DMS114 treated with DMSO at 0.1 percent for 48 hours (cell line): ENCODE measurements at regions not wholly inside any gene's neighbourhood (a gene's known extent, or its start where the extent isn't known, plus 50 kb on each side); places are given as distances from the start of the nearest gene placed in this dataset.

ENCODE experiments used
- DNase-seq: peaks from one replicate; lab custom pipeline; 2025; ENCODE audit not compliant: unreplicated experiment; lab: John Stamatoyannopoulos, UW

- no peak for DNase-seq
These were observed 200.9 kb upstream of the CHRM2 start for GRCh38 chr7:136667584-136667983.

DNA sequence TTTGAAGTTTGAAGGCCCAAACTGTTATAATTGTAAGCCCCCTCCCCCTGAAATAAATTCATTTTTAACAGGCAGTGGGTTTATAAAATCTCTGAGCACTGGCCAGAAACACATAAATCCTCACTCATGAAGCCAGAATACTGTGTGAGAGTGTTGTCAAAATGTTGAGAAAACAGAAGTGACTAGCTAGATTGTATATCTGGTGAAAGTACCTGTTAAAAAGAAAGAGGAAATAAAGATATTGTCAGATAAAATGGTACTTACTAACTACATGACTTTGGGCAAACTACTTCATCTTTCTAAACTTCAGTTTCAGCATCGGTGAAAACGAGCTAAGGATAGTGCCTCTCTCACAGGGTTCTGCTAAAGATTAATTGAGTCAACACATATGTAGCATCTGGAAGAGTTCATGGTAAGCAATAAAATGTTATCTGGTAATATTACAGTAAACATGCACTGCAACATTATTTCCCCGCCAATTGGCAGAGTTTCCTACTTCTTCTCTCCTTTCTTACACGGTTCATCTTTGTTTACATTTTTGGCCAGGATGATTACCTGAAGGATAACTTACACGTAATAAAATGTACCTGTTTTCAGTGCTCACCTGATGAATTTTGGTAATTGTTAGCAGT lies 202.5 kb upstream of the CHRM2 start:
- DNase-seq = no peak

GRCh38 chr7:136664537-136664936 lies 203.9 kb upstream of the CHRM2 start:
- no peak for DNase-seq

- no peak for DNase-seq
These were observed 210.9 kb upstream of the CHRM2 start for GRCh38 chr7:136657482-136657921.

- no peak for DNase-seq
These were observed 211.9 kb upstream of the CHRM2 start for GRCh38 chr7:136656516-136656915.

DNA sequence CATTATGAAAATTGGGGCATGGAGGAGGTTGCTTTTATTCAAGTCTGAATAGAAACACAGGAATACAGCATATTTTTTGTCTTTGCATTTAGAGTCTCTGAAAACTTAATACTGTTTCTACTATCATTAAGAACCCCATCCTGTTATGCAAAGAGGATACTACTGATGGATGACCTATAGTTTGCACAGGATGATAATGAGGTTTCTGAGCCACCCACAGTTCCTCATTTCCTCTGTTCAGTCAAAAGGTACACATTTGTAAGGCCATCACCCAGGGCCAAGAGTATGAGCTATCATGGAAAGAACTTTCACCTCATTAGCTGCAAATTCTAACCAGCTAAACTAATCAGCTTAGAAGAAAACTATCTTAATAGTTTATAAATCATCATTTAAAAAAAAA lies 213.0 kb upstream of the CHRM2 start:
- no peak for DNase-seq

DNA sequence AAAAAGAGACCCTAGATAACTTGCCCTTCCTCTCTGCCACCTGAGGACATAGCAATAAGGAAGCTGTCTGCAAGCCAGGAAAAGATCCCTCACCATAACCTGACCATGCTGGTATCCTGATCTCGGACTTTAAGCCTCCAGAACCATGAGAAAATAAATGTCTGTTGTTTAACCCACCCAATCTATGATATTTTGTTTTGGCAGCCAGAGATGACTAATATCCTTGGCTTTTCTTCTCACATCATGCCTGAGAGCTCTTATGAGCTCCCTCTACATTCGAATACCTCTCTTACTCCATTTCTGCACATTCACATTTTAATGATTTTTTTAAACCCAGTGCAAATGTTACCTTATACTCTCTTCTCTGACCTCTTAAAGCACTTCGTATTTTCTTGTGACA lies 214.0 kb upstream of the CHRM2 start:
- no peak for DNase-seq

DNA sequence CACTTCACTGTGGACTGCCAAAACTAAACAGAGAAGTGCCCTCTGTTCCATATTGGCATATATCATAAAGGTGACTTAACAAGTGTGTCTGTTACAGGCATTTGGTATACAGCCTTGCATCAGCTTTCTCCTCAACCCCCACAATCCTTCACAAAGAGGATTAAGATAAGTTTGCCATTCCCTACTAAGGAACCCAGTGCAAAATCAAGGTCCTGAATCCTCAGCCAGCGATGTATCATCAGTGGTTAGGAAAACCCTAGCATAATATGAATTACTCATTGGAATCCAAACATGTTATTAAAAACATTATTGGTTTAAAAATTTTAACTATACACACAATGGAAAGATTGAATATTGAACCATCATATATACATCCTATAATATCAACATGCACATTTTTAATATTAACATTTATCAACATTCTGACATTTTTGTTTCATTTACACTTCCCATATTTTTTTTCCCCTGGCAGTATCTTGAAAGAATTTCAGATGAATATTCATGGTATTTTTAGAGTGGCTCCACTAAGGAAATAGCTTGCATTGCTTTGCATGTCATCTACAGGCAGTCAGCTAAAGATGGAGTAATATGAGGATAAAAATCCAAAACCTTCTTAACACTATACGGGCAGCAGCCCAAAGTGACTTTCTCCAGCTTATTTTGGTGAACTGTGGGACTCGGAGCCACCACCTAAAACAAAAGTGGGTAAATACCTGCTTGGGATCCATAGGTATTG lies 215.6 kb upstream of the CHRM2 start:
- DNase-seq = no peak

DNA sequence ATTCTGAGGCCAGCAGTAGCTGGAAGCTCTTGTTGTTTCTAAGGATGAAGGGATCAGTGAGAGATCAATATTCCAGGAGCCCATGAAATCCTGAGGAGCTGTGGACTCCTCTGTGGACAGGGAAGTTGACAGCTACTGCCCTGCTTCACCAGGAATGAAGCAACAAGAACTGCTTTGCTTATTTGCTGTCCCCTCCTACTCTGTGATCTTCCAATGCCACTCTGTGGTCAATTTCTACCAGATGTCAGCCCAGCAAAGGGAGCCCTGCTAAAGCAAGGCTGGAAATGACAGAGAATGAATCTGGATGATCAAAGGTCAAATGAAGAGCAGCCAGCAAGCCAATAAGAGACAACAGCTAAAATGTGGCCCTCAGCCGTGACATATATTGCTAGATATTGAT lies 227.5 kb upstream of the CHRM2 start:
- no peak for DNase-seq

DNA sequence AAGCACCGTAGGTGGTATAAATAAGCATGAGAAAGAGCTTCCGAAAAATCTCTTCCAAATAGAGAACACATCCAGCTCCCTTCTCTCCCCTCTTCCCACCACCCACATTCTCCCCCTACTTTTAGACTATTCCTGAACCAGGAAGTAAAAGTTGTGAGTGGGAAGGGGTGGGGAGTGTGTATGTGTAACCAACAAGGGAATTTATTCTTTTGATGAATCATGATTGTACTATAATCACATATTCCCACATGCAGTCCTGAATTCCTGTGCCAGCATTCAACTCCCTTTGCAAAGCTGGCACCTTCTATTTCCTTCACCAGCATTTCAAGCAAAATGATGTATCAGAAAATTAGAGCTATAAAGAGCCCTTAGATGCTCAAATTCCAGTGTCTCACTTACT lies 230.6 kb upstream of the CHRM2 start:
- no peak for DNase-seq

GRCh38 chr7:136635751-136636150 lies 232.7 kb upstream of the CHRM2 start:
- no peak for DNase-seq

DNA sequence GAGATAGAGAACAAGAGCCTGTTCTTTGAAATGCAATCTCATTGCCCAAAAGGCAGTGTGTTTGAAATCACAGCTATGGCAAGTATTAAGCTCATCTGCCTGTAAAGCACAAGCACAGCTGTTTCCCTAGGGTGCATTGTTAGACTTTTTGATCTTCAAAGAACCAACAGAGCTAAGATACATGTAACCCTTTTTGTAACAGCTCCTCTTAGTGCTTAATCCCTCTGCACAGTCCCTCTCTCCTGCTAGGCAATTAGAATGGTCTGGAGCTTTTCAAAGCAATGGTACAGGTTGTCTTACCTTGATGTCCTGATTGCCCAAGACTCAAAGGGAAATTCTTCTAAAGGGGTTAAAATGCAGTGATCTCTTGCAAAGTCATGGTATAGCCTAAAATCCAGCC lies 249.6 kb upstream of the CHRM2 start:
- DNase-seq = no peak

DNA sequence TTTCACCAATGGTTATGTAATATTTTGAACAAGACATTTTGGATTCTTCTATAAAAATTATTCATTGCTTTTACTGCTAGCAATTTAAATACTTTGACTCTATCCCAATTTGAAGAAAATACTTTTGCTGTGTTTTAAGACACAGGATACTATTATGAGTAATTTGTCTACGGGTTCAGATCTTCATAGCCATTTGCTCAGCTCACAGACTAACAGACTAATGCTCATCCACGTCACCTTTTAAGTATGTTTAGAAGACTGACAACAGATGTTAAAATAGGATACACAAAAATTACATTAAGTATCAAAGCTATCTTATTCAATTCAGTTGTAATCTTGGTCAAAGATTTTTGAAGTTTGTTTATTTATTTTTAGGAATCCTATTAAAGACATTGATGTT lies 251.3 kb upstream of the CHRM2 start:
- DNase-seq = no peak

- no peak for DNase-seq
These were observed 262.7 kb upstream of the CHRM2 start for GRCh38 chr7:136605532-136606329.

GRCh38 chr7:136601772-136602171 lies 266.7 kb upstream of the CHRM2 start:
- no peak for DNase-seq

DNA sequence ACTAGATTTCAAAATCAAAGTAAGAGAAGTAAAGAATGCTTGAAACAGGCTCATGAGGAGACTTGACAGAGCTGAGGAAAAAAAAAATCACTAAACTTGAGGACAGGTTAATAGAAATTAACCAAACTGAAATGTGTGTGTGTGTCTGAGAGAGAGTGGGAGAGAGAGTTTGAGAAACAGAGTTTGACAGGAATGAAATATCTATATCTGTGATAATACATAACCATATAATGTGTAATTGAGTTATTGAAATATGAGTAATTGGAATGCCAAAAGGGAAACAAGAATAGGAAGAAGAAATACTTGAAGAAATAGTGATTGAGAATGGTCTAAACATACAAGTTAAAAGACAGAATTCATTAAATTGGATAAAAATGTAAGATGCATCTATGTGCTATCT lies 268.0 kb upstream of the CHRM2 start:
- no peak for DNase-seq

DNA sequence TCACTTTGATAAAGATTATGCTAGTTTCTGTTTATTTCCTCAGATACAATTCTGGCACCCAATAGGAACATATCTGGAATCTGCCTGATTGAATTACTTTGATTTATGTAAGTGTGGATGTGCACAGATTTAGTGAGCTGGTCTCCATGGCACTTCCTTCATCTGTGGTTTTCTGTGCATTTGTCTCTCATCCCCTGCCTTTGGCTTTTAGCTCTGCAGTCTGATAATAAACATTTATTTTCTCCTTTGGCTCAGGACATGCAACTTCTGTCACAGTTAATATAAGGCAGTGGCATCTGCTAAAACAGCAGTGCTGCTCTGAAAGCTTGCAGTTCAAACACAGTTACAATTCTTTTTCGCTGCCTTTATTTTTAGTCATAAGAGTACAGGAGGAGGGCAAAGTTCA lies 273.7 kb upstream of the CHRM2 start:
- DNase-seq = no peak

GRCh38 chr7:136588216-136588615 lies 280.2 kb upstream of the CHRM2 start:
- DNase-seq = no peak

- no peak for DNase-seq
These were observed 282.3 kb upstream of the CHRM2 start for GRCh38 chr7:136585954-136586670.

- no peak for DNase-seq
These were observed 302.0 kb upstream of the CHRM2 start for GRCh38 chr7:136566491-136566890.

DNA sequence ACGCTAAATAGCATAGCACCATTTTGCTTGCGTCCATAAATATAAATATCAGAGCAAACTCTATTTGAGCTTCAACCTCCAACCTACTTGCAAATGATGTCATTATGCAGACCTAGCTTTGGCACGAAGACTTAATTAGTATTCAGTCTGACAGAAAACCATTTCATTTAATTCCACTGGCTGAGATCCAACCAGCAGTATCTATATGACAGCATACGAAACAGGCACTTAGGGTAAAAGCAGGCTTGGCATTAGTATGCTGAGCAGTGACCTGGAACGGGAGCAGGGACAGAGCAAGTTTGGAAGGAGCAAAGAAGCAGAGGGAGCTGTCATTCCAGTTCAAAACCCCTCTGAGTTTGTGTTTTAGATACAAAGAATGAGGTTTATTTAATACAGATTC lies 312.5 kb upstream of the CHRM2 start:
- no peak for DNase-seq
